ENCODE measurements at regions not wholly inside any gene's neighbourhood (a gene's known extent, or its start where the extent isn't known, plus 50 kb on each side); places are given as distances from the start of the nearest gene placed in this dataset.

GRCh38 chr1:56204206-56204605, 375.2 kb downstream of the PLPP3 start:
- Histone ChIP-seq H3K27ac (no peak overlapping the region), H3K4me3 (no peak overlapping the region), H3K9me3 (no peaks in the 10 kb centered on the region), H3K4me1 (no peaks in the 10 kb centered on the region), H3K27me3 (no peaks in the 10 kb centered on the region), H3K36me3 (no peaks in the 10 kb centered on the region)
- ATAC-seq = no peak
- no peak for TF ChIP-seq POLR2A (IDR thresholded peaks at IDR 0.05)
- TF ChIP-seq, protein P1, sequence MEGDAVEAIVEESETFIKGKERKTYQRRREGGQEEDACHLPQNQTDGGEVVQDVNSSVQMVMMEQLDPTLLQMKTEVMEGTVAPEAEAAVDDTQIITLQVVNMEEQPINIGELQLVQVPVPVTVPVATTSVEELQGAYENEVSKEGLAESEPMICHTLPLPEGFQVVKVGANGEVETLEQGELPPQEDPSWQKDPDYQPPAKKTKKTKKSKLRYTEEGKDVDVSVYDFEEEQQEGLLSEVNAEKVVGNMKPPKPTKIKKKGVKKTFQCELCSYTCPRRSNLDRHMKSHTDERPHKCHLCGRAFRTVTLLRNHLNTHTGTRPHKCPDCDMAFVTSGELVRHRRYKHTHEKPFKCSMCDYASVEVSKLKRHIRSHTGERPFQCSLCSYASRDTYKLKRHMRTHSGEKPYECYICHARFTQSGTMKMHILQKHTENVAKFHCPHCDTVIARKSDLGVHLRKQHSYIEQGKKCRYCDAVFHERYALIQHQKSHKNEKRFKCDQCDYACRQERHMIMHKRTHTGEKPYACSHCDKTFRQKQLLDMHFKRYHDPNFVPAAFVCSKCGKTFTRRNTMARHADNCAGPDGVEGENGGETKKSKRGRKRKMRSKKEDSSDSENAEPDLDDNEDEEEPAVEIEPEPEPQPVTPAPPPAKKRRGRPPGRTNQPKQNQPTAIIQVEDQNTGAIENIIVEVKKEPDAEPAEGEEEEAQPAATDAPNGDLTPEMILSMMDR (IDR thresholded peaks at IDR 0.05) = no peak
- intact Hi-C loops (cut with DNase I) = no loop called here
- 88% methylated on average over 1 of the region's 1 CpG for WGBS (ENCODE audit: insufficient coverage, low coverage, low lambda C conversion rate, missing lambda C conversion rate)
- DNase-seq = no peak

- no peak for DNase-seq
- 76% methylated on average over 5 of the region's 5 CpGs for WGBS (ENCODE audit: insufficient coverage, low coverage, low lambda C conversion rate, missing lambda C conversion rate)
- no peak for ATAC-seq
Measured at GRCh38 chr1:56202796-56203492, 376.4 kb downstream of the PLPP3 start.

DNA sequence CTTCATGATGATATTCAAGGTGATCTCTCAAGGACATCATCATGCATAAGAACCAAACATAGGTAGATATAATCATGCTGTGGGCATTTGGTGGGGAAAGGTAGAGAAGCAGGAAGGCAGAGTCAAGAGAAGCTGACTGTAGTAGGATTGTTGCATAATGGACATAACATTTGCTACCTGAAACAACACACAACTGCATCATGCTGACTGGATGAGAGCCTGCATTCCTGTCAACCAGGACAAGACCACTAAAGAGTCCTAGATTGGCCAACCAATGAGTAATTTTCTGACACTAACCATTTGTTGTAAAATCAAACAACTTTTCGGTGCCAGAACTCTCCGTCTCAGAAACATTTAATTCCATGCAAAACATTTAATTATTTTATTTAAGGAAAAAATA, 377.2 kb downstream of the PLPP3 start:
- H3K27me3 ChIP-seq = no peaks in the 10 kb centered on the region
- TF ChIP-seq, protein P1 (IDR thresholded peaks at IDR 0.05) = no peak
- no peak for TF ChIP-seq POLR2A (IDR thresholded peaks at IDR 0.05)
- H3K9me3 ChIP-seq = no peaks in the 10 kb centered on the region
- DNase-seq (no peak), ATAC-seq (no peak)
- H3K4me3 ChIP-seq = no peak overlapping the region
- intact Hi-C loops (cut with DNase I) = no loop called here
- WGBS (ENCODE audit: insufficient coverage, low coverage, low lambda C conversion rate, missing lambda C conversion rate) = 93% methylated on average over 2 of the region's 2 CpGs
- H3K27ac ChIP-seq = no peak overlapping the region
- no peaks in the 10 kb centered on the region for H3K36me3 ChIP-seq
- no peaks in the 10 kb centered on the region for H3K4me1 ChIP-seq

More at GRCh38 chr1:56202796-56203492, 376.4 kb downstream of the PLPP3 start:
- Histone ChIP-seq H3K36me3 (no peaks in the 10 kb centered on the region), H3K27ac (no peak overlapping the region), H3K4me1 (no peaks in the 10 kb centered on the region), H3K9me3 (no peaks in the 10 kb centered on the region), H3K27me3 (no peaks in the 10 kb centered on the region), H3K4me3 (no peak overlapping the region)
- intact Hi-C loops (cut with DNase I) = no loop called here
- TF ChIP-seq, protein P1 (IDR thresholded peaks at IDR 0.05) = no peak
- TF ChIP-seq POLR2A (IDR thresholded peaks at IDR 0.05) = no peak

GRCh38 chr1:56200896-56201295, 378.5 kb downstream of the PLPP3 start:
- 58% methylated on average over 2 of the region's 2 CpGs for WGBS (ENCODE audit: insufficient coverage, low coverage, low lambda C conversion rate, missing lambda C conversion rate)
- no peaks in the 10 kb centered on the region for H3K4me1 ChIP-seq
- intact Hi-C loops (cut with DNase I) = no loop called here

More at GRCh38 chr1:56200896-56201295, 378.5 kb downstream of the PLPP3 start:
- no peaks in the 10 kb centered on the region for H3K27me3 ChIP-seq
- H3K36me3 ChIP-seq = no peaks in the 10 kb centered on the region
- no peak overlapping the region for H3K27ac ChIP-seq
- DNase-seq = no peak
- H3K4me3 ChIP-seq = no peak overlapping the region
- no peaks in the 10 kb centered on the region for H3K9me3 ChIP-seq
- ATAC-seq = no peak
- TF ChIP-seq, protein P1 (IDR thresholded peaks at IDR 0.05) = no peak
- TF ChIP-seq POLR2A (IDR thresholded peaks at IDR 0.05) = no peak
